Liver (tissue), 7 donors: ENCODE measurements at regions not wholly inside any gene's neighbourhood (a gene's known extent, or its start where the extent isn't known, plus 50 kb on each side); places are given as distances from the start of the nearest gene placed in this dataset.

Experiments
- DNase-seq: peaks from one replicate; pipeline ENCODE4 v3.0.0-alpha.2; 2017; ENCODE audit warnings: low spot score
- H3K27ac ChIP-seq, 2 donors: one replicate each; pipeline ENCODE4 v1.7.0; 2013; ENCODE audit warnings: inconsistent platforms in 2 of 2, low read length in 2 of 2, control low read depth in 1 of 2, low read depth in 1 of 2, mild to moderate bottlenecking in 1 of 2
- H3K27me3 ChIP-seq, 4 donors: one replicate each; pipeline versions ENCODE4 v1.6.1 to v1.7.0; 2013; ENCODE audit warnings: low read length in 3 of 4, inconsistent platforms in 1 of 4, mild to moderate bottlenecking in 1 of 4, moderate library complexity in 1 of 4; ENCODE audit not compliant: control insufficient read depth in 4 of 4, insufficient read depth in 4 of 4
- H3K36me3 ChIP-seq, 4 donors: one replicate each; pipeline versions ENCODE4 v1.6.1 to v1.7.0; 2013; ENCODE audit warnings: low read length in 3 of 4, mild to moderate bottlenecking in 3 of 4, low read depth in 1 of 4, moderate library complexity in 1 of 4; ENCODE audit not compliant: control insufficient read depth in 4 of 4, insufficient read depth in 3 of 4
- H3K4me1 ChIP-seq, 4 donors: one replicate each; pipeline versions ENCODE4 v1.6.1 to v1.7.0; 2013; ENCODE audit warnings: low read length in 3 of 4, mild to moderate bottlenecking in 3 of 4, moderate library complexity in 1 of 4; ENCODE audit not compliant: control insufficient read depth in 4 of 4, insufficient read depth in 4 of 4
- H3K4me3 ChIP-seq, 3 donors: one replicate each; pipeline versions ENCODE4 v1.6.1 to v1.7.0; 2013; ENCODE audit warnings: low read length in 3 of 3, control low read depth in 1 of 3, low read depth in 1 of 3, mild to moderate bottlenecking in 1 of 3
- H3K9ac ChIP-seq, 2 donors: one replicate each; pipeline ENCODE4 v1.7.0; 2013; ENCODE audit warnings: low read length in 2 of 2, mild to moderate bottlenecking in 2 of 2, moderate library complexity in 2 of 2, control low read depth in 1 of 2, low read depth in 1 of 2
- H3K9me3 ChIP-seq, 4 donors: one replicate each; pipeline versions ENCODE4 v1.6.1 to v1.7.0; 2013; ENCODE audit warnings: low read length in 3 of 4; ENCODE audit not compliant: control insufficient read depth in 4 of 4
- EGR1 ChIP-seq, 2 donors: IDR thresholded peaks; 2 replicates each; pipeline ENCODE4 v1.6.1; 2016 to 2018; ENCODE audit warnings: antibody characterized with exemption in 2 of 2, low read depth in 2 of 2
- FOXA1 ChIP-seq: IDR thresholded peaks from 2 replicates; pipeline ENCODE4 v1.6.1; 2016; ENCODE audit warnings: antibody characterized with exemption
- FOXA2 ChIP-seq: IDR thresholded peaks from 2 replicates; pipeline ENCODE4 v1.6.1; 2016; ENCODE audit warnings: antibody characterized with exemption
- GABPA ChIP-seq, 2 donors: IDR thresholded peaks in 1 of 2; conservative IDR thresholded peaks in 1 of 2; 2 replicates each; pipeline ENCODE4 v1.6.1; 2016; ENCODE audit warnings: antibody characterized with exemption in 2 of 2, mild to moderate bottlenecking in 1 of 2, moderate library complexity in 1 of 2
- HNF4A ChIP-seq, 2 donors: conservative IDR thresholded peaks; 2 replicates each; pipeline ENCODE4 v1.6.1; 2016; ENCODE audit warnings: antibody characterized with exemption in 2 of 2, mild to moderate bottlenecking in 2 of 2
- HNF4G ChIP-seq: IDR thresholded peaks from 2 replicates; pipeline ENCODE4 v1.6.1; 2016; ENCODE audit warnings: antibody characterized with exemption
- JUND ChIP-seq, 2 donors: IDR thresholded peaks; 2 replicates each; pipeline ENCODE4 v1.6.1; 2016; ENCODE audit warnings: antibody characterized with exemption in 2 of 2
- MAX ChIP-seq: IDR thresholded peaks from 2 replicates; pipeline ENCODE4 v1.6.1; 2016; ENCODE audit warnings: antibody characterized with exemption
- NR2F2 ChIP-seq: IDR thresholded peaks from 2 replicates; pipeline ENCODE4 v1.6.1; 2016; ENCODE audit warnings: antibody characterized with exemption
- RAD21 ChIP-seq, 2 donors: IDR thresholded peaks; 2 replicates each; pipeline ENCODE4 v1.6.1; 2016; ENCODE audit warnings: antibody characterized with exemption in 2 of 2, mild to moderate bottlenecking in 2 of 2
- REST ChIP-seq: IDR thresholded peaks from 2 replicates; pipeline ENCODE4 v1.6.1; 2016; ENCODE audit warnings: antibody characterized with exemption, mild to moderate bottlenecking
- RXRA ChIP-seq, 2 donors: IDR thresholded peaks; 2 replicates each; pipeline ENCODE4 v1.6.1; 2017 to 2018; ENCODE audit warnings: antibody characterized with exemption in 2 of 2, mild to moderate bottlenecking in 1 of 2
- SP1 ChIP-seq: IDR thresholded peaks from 2 replicates; pipeline ENCODE4 v1.6.1; 2018; ENCODE audit warnings: antibody characterized with exemption, mild to moderate bottlenecking
- TAF1 ChIP-seq: conservative IDR thresholded peaks from 2 replicates; pipeline ENCODE4 v1.6.1; 2016; ENCODE audit warnings: antibody characterized with exemption, mild to moderate bottlenecking
- YY1 ChIP-seq: IDR thresholded peaks from 2 replicates; pipeline ENCODE4 v1.6.1; 2016; ENCODE audit warnings: antibody characterized with exemption, mild to moderate bottlenecking
- ZBTB33 ChIP-seq: IDR thresholded peaks from 2 replicates; pipeline ENCODE4 v1.6.1; 2016; ENCODE audit warnings: antibody characterized with exemption
- WGBS: extraction: QIAGEN DNeasy Blood & Tissue Kit; methylation state at CpG from one replicate; pipeline ENCODE4 v1.1.7; 2013; 5-methylcytosine and 5-hydroxymethylcytosine counted together
- donor health status: healthy.
- donor health status: healthy.
- donor health status: healthy.
- donor health status: healthy.

- Histone ChIP-seq H3K36me3 (no peaks in the 10 kb centered on the region), H3K4me3 (no peak overlapping the region), H3K9me3 (peaks cover 4 to 12% (median 8%) of the 10 kb centered on the region in 4 donors), H3K4me1 (no peaks in the 10 kb centered on the region), H3K9ac (no peak overlapping the region), H3K27ac (no peak overlapping the region), H3K27me3 (no peaks in the 10 kb centered on the region)
- no peak for DNase-seq
- TF ChIP-seq REST: no peak
- TF ChIP-seq SP1: no peak
- no peak for TF ChIP-seq YY1
- no peak for TF ChIP-seq EGR1 (IDR thresholded peaks at IDR 0.05; ENCODE audit: low read depth in 2 of 2)
- no peak for TF ChIP-seq RAD21 (IDR thresholded peaks at IDR 0.05)
- TF ChIP-seq RXRA (IDR thresholded peaks at IDR 0.05): no peak
- no peak for TF ChIP-seq ZBTB33
- no peak for TF ChIP-seq GABPA (IDR thresholded peaks at IDR 0.05 in 1 of 2, conservative IDR thresholded peaks at IDR 0.05 in 1 of 2)
- TF ChIP-seq FOXA1: no peak
- no peak for TF ChIP-seq TAF1
- TF ChIP-seq JUND (IDR thresholded peaks at IDR 0.05): no peak
Observed at GRCh38 chr9:82443312-82443711, 454.7 kb downstream of the SPATA31D1 start.

DNA sequence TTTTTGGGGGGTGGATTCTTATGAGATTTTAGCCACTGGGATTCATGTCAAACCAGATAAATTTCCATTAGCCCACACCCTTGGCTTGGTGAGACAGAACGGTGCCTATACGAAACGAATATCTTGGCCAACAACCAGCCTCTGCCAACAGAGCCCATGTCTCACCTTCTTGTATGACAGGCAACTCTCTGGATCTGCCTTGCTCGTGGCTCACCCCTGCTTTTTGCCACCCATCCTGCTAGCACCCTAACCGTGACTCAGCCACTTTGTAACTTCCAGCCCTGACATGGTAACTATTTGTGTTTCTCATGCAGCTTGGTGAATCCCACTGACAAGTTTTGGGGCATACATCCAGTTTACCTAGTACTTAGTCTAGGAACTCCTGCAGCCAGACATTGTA is 457.0 kb downstream of the SPATA31D1 start:
- Histone ChIP-seq H3K4me1 (no peaks in the 10 kb centered on the region), H3K27me3 (no peaks in the 10 kb centered on the region), H3K27ac (no peak overlapping the region), H3K4me3 (no peak overlapping the region), H3K9me3 (peaks cover 4 to 11% (median 8%) of the 10 kb centered on the region in 4 donors), H3K9ac (no peak overlapping the region), H3K36me3 (no peaks in the 10 kb centered on the region)
- WGBS: 90% methylated on average over 5 of the region's 5 CpGs
- no peak for TF ChIP-seq MAX
- no peak for TF ChIP-seq NR2F2
- no peak for TF ChIP-seq HNF4G
- TF ChIP-seq FOXA1: no peak
- TF ChIP-seq TAF1: no peak
- no peak for TF ChIP-seq JUND (IDR thresholded peaks at IDR 0.05)
- no peak for TF ChIP-seq FOXA2
- no peak for TF ChIP-seq YY1
- no peak for TF ChIP-seq REST
- no peak for TF ChIP-seq HNF4A (conservative IDR thresholded peaks at IDR 0.05)
- TF ChIP-seq EGR1 (IDR thresholded peaks at IDR 0.05; ENCODE audit: low read depth in 2 of 2): no peak
- DNase-seq: no peak
